Mesothelial cell of epicardium (in vitro differentiated cells): ENCODE measurements at regions not wholly inside any gene's neighbourhood (a gene's known extent, or its start where the extent isn't known, plus 50 kb on each side); places are given as distances from the start of the nearest gene placed in this dataset.

Experiments
- DNase-seq, 2 experiments: peaks; one replicate each; pipeline ENCODE4 v3.0.0; 2021; ENCODE audit warnings: low spot score in 2 of 2; ENCODE audit not compliant: unreplicated experiment in 2 of 2
- H3K27ac Mint-ChIP-seq: 2 replicates; pipeline ENCODE4 v1.8.0; 2021; ENCODE audit warnings: mixed read lengths
- H3K27me3 Mint-ChIP-seq: 2 replicates; pipeline ENCODE4 v1.8.0; 2021; ENCODE audit warnings: low read depth, mixed read lengths
- H3K36me3 Mint-ChIP-seq: 2 replicates; pipeline ENCODE4 v1.8.0; 2021; ENCODE audit warnings: mixed read lengths
- H3K4me1 Mint-ChIP-seq: 2 replicates; pipeline ENCODE4 v1.8.0; 2021; ENCODE audit warnings: mixed read lengths
- H3K4me3 Mint-ChIP-seq: 2 replicates; pipeline ENCODE4 v1.8.0; 2021; ENCODE audit warnings: mild to moderate bottlenecking, moderate library complexity, mixed read lengths
- H3K9me3 Mint-ChIP-seq: 2 replicates; pipeline ENCODE4 v1.8.0; 2021; ENCODE audit warnings: mixed read lengths
- CTCF ChIP-seq: fragments of 200-600 bp; sonication (generic); IDR thresholded peaks from one replicate; pipeline ENCODE4 v1.5.0; 2021; ENCODE audit warnings: antibody characterized with exemption; ENCODE audit not compliant: unreplicated experiment

- no peak overlapping the region for H3K4me3 Mint-ChIP-seq
- no peak for TF ChIP-seq CTCF
Measured at GRCh38 chr2:22832196-22832595, 552.8 kb upstream of the KLHL29 start.

GRCh38 chr2:22838461-22838860 lies 546.5 kb upstream of the KLHL29 start:
- Mint-ChIP-seq H3K4me3 (no peak overlapping the region), H3K27ac (no peak overlapping the region), H3K9me3 (no peaks in the 10 kb centered on the region), H3K36me3 (no peaks in the 10 kb centered on the region), H3K4me1 (no peaks in the 10 kb centered on the region), H3K27me3 (peaks cover 24% of the 10 kb centered on the region)
- DNase-seq = no peak
- no peak for TF ChIP-seq CTCF

More at GRCh38 chr2:22832196-22832595, 552.8 kb upstream of the KLHL29 start:
- Mint-ChIP-seq H3K4me1 (no peaks in the 10 kb centered on the region), H3K9me3 (no peaks in the 10 kb centered on the region), H3K27me3 (peaks cover 23% of the 10 kb centered on the region), H3K36me3 (no peaks in the 10 kb centered on the region), H3K27ac (no peak overlapping the region)
- no peak for DNase-seq

- no peaks in the 10 kb centered on the region for H3K4me1 Mint-ChIP-seq
- H3K4me3 Mint-ChIP-seq = no peak overlapping the region
- no peaks in the 10 kb centered on the region for H3K36me3 Mint-ChIP-seq
- DNase-seq = no peak
- no peak for TF ChIP-seq CTCF
- peaks cover 17% of the 10 kb centered on the region for H3K27me3 Mint-ChIP-seq
- no peaks in the 10 kb centered on the region for H3K9me3 Mint-ChIP-seq
- no peak overlapping the region for H3K27ac Mint-ChIP-seq
Measured at GRCh38 chr2:22842205-22842869, 542.6 kb upstream of the KLHL29 start.

GRCh38 chr2:22843919-22844537 lies 541.0 kb upstream of the KLHL29 start:
- TF ChIP-seq CTCF = no peak
- Mint-ChIP-seq H3K4me1 (no peaks in the 10 kb centered on the region), H3K4me3 (no peak overlapping the region), H3K9me3 (no peaks in the 10 kb centered on the region), H3K36me3 (no peaks in the 10 kb centered on the region), H3K27ac (no peak overlapping the region), H3K27me3 (peaks cover 24% of the 10 kb centered on the region)
- DNase-seq = no peak

- no peak for DNase-seq
- peaks cover 20% of the 10 kb centered on the region for H3K27me3 Mint-ChIP-seq
- H3K4me1 Mint-ChIP-seq = no peaks in the 10 kb centered on the region
- H3K4me3 Mint-ChIP-seq = no peak overlapping the region
- H3K27ac Mint-ChIP-seq = no peak overlapping the region
- H3K9me3 Mint-ChIP-seq = peaks cover 8% of the 10 kb centered on the region
- TF ChIP-seq CTCF = no peak
- no peaks in the 10 kb centered on the region for H3K36me3 Mint-ChIP-seq
Measured at GRCh38 chr2:22850310-22850709, 534.7 kb upstream of the KLHL29 start.
